Stimulated activated naive CD8-positive, alpha-beta T cell treated with anti-CD3 and anti-CD28 coated beads, Interleukin-15, amount 100 ng/mL, for 72 hours (primary cell): ENCODE measurements at regions not wholly inside any gene's neighbourhood (a gene's known extent, or its start where the extent isn't known, plus 50 kb on each side); places are given as distances from the start of the nearest gene placed in this dataset.

ENCODE experiments used
- ATAC-seq: fragments of 150-1000 bp; cut with Tn5 transposase; 2 replicates; pipeline ENCODE4 v1.10.0; 2021; ENCODE audit warnings: mild to moderate bottlenecking, moderate library complexity
- DNase-seq, 2 donors: peaks; one replicate each; pipeline ENCODE4 v3.0.0; 2021 to 2022
- H3K27ac Mint-ChIP-seq, 2 donors: one replicate each; pipeline ENCODE4 v1.8.0; 2022; ENCODE audit warnings: mild to moderate bottlenecking in 2 of 2, mixed read lengths in 2 of 2, moderate library complexity in 2 of 2
- H3K27me3 Mint-ChIP-seq: one replicate; pipeline ENCODE4 v1.8.0; 2022; ENCODE audit warnings: mixed read lengths
- H3K4me1 Mint-ChIP-seq: one replicate; pipeline ENCODE4 v1.8.0; 2022; ENCODE audit warnings: mild to moderate bottlenecking, mixed read lengths
- H3K4me3 Mint-ChIP-seq, 2 donors: one replicate each; pipeline ENCODE4 v1.8.0; 2022; ENCODE audit warnings: mild to moderate bottlenecking in 2 of 2, mixed read lengths in 2 of 2, moderate library complexity in 1 of 2
- H3K9me3 Mint-ChIP-seq, 2 donors: one replicate each; pipeline ENCODE4 v1.8.0; 2022; ENCODE audit warnings: mixed read lengths in 2 of 2

- Mint-ChIP-seq H3K4me3 (no peak overlapping the region), H3K4me1 (no peaks in the 10 kb centered on the region), H3K27me3 (peaks cover 9% of the 10 kb centered on the region), H3K9me3 (no peaks in the 10 kb centered on the region), H3K27ac (no peak overlapping the region)
- ATAC-seq (no peak), DNase-seq (no peak)
Measured at GRCh38 chr12:97005174-97005573, 98.1 kb downstream of the NEDD1 start.

GRCh38 chr12:97005646-97006045, 98.6 kb downstream of the NEDD1 start:
- no peak overlapping the region for H3K27ac Mint-ChIP-seq
- no peak for ATAC-seq
- H3K9me3 Mint-ChIP-seq, result no peaks in the 10 kb centered on the region
- no peak for DNase-seq
- peaks cover 9% of the 10 kb centered on the region for H3K27me3 Mint-ChIP-seq
- H3K4me3 Mint-ChIP-seq, result no peak overlapping the region
- no peaks in the 10 kb centered on the region for H3K4me1 Mint-ChIP-seq

GRCh38 chr12:97006585-97006984, 99.5 kb downstream of the NEDD1 start:
- H3K27me3 Mint-ChIP-seq, result peaks cover 9% of the 10 kb centered on the region
- H3K4me1 Mint-ChIP-seq, result no peaks in the 10 kb centered on the region
- H3K27ac Mint-ChIP-seq, result no peak overlapping the region
- DNase-seq, result no peak
- ATAC-seq, result no peak
- no peaks in the 10 kb centered on the region for H3K9me3 Mint-ChIP-seq
- no peak overlapping the region for H3K4me3 Mint-ChIP-seq

- no peak overlapping the region for H3K4me3 Mint-ChIP-seq
- DNase-seq (no peak), ATAC-seq (no peak)
- peaks cover 11% of the 10 kb centered on the region for H3K27me3 Mint-ChIP-seq
- H3K9me3 Mint-ChIP-seq, result peaks cover 5 to 19% of the 10 kb centered on the region in 2 donors
- H3K27ac Mint-ChIP-seq, result peak overlapping the region; percentile 53 to 77
- no peaks in the 10 kb centered on the region for H3K4me1 Mint-ChIP-seq
Measured at GRCh38 chr12:97016163-97016562, 109.1 kb downstream of the NEDD1 start.

- H3K27me3 Mint-ChIP-seq, result peaks cover 11% of the 10 kb centered on the region
- DNase-seq (no peak), ATAC-seq (no peak)
- no peak overlapping the region for H3K4me3 Mint-ChIP-seq
- H3K4me1 Mint-ChIP-seq, result no peaks in the 10 kb centered on the region
- no peak overlapping the region for H3K27ac Mint-ChIP-seq
- H3K9me3 Mint-ChIP-seq, result peaks cover 5 to 19% of the 10 kb centered on the region in 2 donors
Measured at GRCh38 chr12:97017213-97017612, 110.2 kb downstream of the NEDD1 start.

DNA sequence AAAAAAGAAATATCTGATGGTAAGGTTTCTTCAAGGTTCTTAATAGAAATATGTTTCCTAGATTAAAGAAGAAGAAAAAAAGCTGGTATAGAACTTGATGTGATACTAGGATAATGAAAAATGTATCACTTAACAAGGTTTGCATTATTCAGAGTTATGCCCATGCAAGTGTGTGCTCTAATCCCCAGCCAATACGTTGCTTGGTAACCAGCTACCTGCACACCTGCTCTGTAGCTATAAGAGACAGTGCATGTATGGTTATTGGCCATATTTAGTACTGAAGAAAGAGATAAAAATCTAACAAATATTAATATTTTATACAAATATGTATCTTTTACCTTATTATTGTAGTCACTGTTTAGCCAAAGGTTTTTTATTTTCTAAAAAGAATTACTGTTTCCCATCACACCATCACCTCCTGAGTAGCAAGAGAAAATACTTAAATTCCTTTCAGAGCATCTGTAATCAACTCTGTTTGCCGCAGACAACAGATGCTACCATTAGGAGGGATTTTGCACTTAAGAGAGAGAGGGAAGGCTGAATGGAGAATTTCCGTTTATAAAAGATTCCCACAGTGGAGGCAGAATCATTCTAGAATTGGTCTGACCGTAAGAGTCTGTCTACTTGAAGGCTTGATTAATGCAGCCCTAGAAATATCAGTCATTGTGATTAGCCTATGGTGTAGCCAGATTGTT, 115.6 kb downstream of the NEDD1 start:
- no peak overlapping the region for H3K4me3 Mint-ChIP-seq
- no peak overlapping the region for H3K27ac Mint-ChIP-seq
- no peaks in the 10 kb centered on the region for H3K27me3 Mint-ChIP-seq
- no peaks in the 10 kb centered on the region for H3K4me1 Mint-ChIP-seq
- H3K9me3 Mint-ChIP-seq, result no peaks in the 10 kb centered on the region
- DNase-seq (no peak), ATAC-seq (no peak)

DNA sequence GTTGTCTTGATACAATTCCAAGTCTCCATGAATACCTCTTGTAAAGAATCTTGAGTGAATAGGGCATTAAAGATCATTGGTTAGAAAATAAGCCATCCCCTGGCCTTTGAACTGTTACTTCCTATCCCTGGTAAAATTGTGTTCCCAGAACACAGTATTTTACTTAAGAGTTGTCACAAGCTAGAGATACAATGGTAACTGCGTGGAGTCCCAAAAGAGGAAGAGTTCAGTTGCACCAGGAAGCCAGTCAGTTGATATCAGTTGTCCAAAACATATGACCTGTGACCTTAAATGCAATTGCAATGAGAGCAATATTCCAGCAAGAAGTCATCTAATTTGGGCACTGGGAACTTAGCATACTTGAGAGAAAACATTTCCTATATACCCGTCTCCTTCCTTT, 117.3 kb downstream of the NEDD1 start:
- Mint-ChIP-seq H3K27me3 (no peaks in the 10 kb centered on the region), H3K9me3 (no peaks in the 10 kb centered on the region), H3K4me3 (no peak overlapping the region), H3K27ac (no peak overlapping the region), H3K4me1 (no peaks in the 10 kb centered on the region)
- ATAC-seq, result no peak
- DNase-seq, result no peak

DNA sequence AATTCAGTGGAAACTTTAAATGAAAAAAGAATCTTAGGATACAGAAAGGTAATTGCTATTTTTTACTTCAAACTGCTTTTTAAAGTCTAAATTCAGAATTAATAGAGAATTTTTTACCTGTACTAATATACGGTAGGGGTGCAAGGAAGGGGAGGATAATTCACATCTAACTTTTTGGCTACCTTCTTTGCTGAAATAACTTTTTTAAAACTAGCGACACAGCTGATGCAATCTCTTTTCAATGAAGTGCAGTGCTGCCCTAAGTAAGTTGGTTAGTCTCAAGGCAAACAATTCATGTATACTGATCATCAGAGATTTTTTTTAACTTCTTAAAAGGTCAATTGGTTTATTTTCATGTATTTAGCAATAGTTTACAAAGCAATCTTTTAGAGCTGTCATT, 119.8 kb downstream of the NEDD1 start:
- Mint-ChIP-seq H3K27ac (no peak overlapping the region), H3K4me1 (no peaks in the 10 kb centered on the region), H3K9me3 (no peaks in the 10 kb centered on the region), H3K4me3 (no peak overlapping the region), H3K27me3 (no peaks in the 10 kb centered on the region)
- DNase-seq, result no peak
- no peak for ATAC-seq

- H3K4me3 Mint-ChIP-seq, result no peak overlapping the region
- DNase-seq (no peak), ATAC-seq (no peak)
- H3K27ac Mint-ChIP-seq, result no peak overlapping the region
- no peaks in the 10 kb centered on the region for H3K4me1 Mint-ChIP-seq
- no peaks in the 10 kb centered on the region for H3K27me3 Mint-ChIP-seq
- no peaks in the 10 kb centered on the region for H3K9me3 Mint-ChIP-seq
Measured at GRCh38 chr12:97027482-97027881, 120.4 kb downstream of the NEDD1 start.

DNA sequence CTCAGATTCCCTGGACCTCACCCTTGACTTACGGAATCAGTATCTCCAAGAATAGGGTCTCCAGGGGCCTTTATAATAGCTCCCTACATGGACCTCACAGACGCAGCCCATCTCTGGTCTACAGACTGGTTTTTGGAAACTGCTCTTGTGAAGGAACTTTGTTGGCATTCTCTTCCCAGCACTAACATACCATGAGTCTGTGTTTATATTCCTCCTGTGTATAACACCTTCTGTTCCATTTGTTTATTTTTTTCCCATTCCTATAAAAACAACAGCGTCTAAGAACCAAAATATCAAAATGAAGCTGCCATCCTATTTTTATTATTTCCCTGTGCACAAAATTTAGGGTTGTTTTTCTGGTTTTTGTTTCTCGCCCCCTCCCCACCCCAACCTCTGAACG, 131.1 kb downstream of the NEDD1 start:
- no peaks in the 10 kb centered on the region for H3K4me1 Mint-ChIP-seq
- no peak overlapping the region for H3K4me3 Mint-ChIP-seq
- H3K27me3 Mint-ChIP-seq, result peaks cover 10% of the 10 kb centered on the region
- H3K9me3 Mint-ChIP-seq, result no peaks in the 10 kb centered on the region
- no peak for DNase-seq
- no peak overlapping the region for H3K27ac Mint-ChIP-seq
- ATAC-seq, result no peak

DNA sequence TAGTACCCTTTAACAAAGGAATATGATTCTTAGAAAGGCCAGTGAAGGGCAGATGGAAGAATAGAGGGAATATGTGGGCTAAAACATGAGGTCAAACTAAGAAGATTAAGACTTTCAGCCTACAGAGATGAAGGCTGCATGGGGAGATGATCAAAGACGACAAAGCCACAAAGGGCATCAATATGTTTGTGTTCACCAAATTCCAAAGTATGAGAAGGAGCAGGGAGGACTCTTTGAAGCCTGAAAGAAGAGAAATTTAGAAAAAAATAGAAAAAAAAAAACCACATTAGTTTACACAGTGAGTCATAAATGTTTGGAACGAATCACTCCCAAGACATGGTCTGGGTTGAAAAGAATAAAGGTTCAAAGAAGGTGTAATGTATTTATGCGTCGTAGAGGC, 131.8 kb downstream of the NEDD1 start:
- no peak for ATAC-seq

GRCh38 chr12:97046901-97047300, 139.8 kb downstream of the NEDD1 start:
- ATAC-seq (no peak), DNase-seq (no peak)
- Mint-ChIP-seq H3K4me1 (no peaks in the 10 kb centered on the region), H3K27ac (no peak overlapping the region), H3K9me3 (no peaks in the 10 kb centered on the region), H3K27me3 (no peaks in the 10 kb centered on the region), H3K4me3 (no peak overlapping the region)

More for the DNA sequence above, 131.8 kb downstream of the NEDD1 start:
- H3K4me1 Mint-ChIP-seq, result no peaks in the 10 kb centered on the region
- H3K4me3 Mint-ChIP-seq, result no peak overlapping the region
- no peak for DNase-seq
- no peak overlapping the region for H3K27ac Mint-ChIP-seq
- no peaks in the 10 kb centered on the region for H3K9me3 Mint-ChIP-seq
- H3K27me3 Mint-ChIP-seq, result peaks cover 10% of the 10 kb centered on the region

DNA sequence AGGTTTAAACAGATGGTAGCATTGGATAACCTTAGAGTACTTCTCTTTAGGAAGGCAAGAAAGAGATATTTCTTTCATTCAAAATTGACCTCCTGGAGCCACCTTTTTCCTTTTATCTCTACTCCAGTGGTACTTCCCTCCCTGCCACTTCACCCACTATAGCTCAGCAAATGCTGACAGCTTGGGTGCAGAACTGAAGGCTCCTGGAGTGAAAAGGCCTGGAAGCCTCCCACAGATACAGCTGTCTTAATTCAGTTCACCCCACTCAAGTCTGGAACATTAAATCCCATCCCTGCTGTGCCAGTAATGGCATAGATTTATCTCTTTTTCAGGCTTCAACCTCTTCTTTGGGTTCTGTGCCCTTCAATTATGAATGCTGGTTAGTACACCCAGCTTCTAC, 140.3 kb downstream of the NEDD1 start:
- Mint-ChIP-seq H3K9me3 (no peaks in the 10 kb centered on the region), H3K4me1 (no peaks in the 10 kb centered on the region), H3K27me3 (no peaks in the 10 kb centered on the region), H3K27ac (no peak overlapping the region), H3K4me3 (no peak overlapping the region)
- ATAC-seq, result no peak
- DNase-seq, result no peak

GRCh38 chr12:97048421-97049035, 141.5 kb downstream of the NEDD1 start:
- H3K27me3 Mint-ChIP-seq, result peaks cover 7% of the 10 kb centered on the region
- no peaks in the 10 kb centered on the region for H3K9me3 Mint-ChIP-seq
- no peak for ATAC-seq
- no peak overlapping the region for H3K4me3 Mint-ChIP-seq
- DNase-seq, result no peak
- no peak overlapping the region for H3K27ac Mint-ChIP-seq
- no peaks in the 10 kb centered on the region for H3K4me1 Mint-ChIP-seq

GRCh38 chr12:97050509-97050908, 143.5 kb downstream of the NEDD1 start:
- no peaks in the 10 kb centered on the region for H3K4me1 Mint-ChIP-seq
- no peaks in the 10 kb centered on the region for H3K9me3 Mint-ChIP-seq
- peaks cover 12% of the 10 kb centered on the region for H3K27me3 Mint-ChIP-seq
- ATAC-seq (no peak), DNase-seq (no peak)
- peak overlapping the region in 1 of 2 donors; percentile 34 for H3K27ac Mint-ChIP-seq
- H3K4me3 Mint-ChIP-seq, result no peak overlapping the region

- DNase-seq (no peak), ATAC-seq (no peak)
- no peak overlapping the region for H3K4me3 Mint-ChIP-seq
- peaks cover 12% of the 10 kb centered on the region for H3K27me3 Mint-ChIP-seq
- H3K27ac Mint-ChIP-seq, result no peak overlapping the region
- H3K9me3 Mint-ChIP-seq, result peaks cover 0 to 4% of the 10 kb centered on the region in 2 donors
- H3K4me1 Mint-ChIP-seq, result no peaks in the 10 kb centered on the region
Measured at GRCh38 chr12:97051341-97051740, 144.3 kb downstream of the NEDD1 start.

GRCh38 chr12:97061171-97061570, 154.1 kb downstream of the NEDD1 start:
- ATAC-seq, result no peak

More at GRCh38 chr12:97061171-97061570, 154.1 kb downstream of the NEDD1 start:
- Mint-ChIP-seq H3K27ac (no peak overlapping the region), H3K9me3 (peaks cover 7 to 11% of the 10 kb centered on the region in 2 donors), H3K4me1 (no peaks in the 10 kb centered on the region), H3K4me3 (no peak overlapping the region), H3K27me3 (peaks cover 11% of the 10 kb centered on the region)
- DNase-seq, result no peak
